ENCODE measurements at regions not wholly inside any gene's neighbourhood (a gene's known extent, or its start where the extent isn't known, plus 50 kb on each side); places are given as distances from the start of the nearest gene placed in this dataset.
A peak's percentile ranks its signal among the peaks of the same experiment; 100 is the strongest.

DNA sequence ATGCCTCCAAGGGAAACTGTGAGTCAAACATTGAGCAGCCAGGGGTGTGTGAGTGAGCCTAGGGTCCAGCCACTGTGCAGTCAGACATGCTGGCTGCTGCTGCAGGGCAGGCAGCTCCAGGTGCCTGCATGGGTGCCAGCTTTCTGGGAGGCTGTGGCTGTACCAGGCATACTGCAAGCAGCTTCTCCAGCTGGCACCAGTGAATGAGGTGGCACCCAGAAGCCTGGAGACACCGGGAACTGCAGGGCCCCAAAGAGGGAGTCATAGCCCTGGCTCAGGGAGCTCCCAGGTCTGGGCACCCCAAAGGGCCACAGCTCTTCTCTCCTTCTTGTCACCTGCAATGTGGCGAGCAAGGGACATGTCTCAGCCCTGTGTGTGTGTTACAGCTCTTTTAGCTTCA, 283.2 kb downstream of the RPRM start:
- DNase-seq: no peak

DNA sequence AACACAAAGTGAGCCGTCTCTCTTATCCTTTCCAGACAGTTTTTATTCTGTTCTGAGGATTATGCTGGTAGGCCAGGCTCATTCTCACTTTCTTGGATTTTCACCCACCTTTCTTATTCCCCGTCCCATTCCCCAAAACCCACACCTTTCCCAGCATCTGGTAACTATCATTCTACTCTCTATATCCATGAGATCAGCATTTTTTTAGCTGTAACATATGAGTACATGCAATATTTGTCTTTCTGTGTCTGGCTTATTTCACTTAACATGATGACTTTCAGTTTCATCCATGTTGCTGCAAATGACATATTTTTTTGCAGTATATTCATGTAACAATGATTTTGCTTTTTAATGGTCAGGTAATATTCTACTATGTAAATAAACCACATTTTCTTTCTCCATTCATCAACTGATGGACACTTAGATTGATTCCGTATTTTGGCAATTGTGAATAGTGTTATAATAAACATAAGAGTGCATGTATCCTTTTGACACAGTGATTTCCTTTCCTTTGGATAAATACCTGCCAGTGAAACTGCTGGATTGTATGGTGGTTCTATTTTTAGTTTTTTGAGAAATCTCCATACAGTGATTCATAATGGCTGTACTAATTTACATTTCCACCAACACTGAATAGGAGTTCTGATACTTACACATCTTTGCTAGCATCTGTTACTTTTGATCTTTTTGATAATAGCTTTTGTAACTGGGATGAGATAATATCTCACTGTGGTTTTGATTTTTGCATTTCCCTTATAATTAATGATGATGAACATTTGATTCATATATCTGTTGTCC, 289.3 kb downstream of the RPRM start:
- no peak for DNase-seq

DNA sequence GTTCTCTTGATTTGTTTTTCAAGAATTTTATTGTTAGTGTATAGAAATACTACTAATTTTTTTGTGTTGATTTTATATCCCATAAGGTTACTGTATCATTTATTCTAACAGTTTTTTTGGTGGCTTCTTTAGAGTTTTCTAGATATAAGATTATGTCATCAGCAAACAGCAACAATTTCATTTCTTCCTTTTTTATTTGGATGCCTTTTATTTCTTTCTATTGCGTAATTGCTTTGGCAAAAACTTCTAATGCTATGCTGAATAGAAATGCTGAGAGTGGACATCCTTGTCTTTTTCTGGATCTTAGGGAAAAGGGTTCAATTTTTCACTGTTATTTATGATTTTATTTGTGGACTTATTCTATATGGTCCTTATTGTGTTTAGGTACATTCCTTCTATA, 298.8 kb downstream of the RPRM start:
- no peak for DNase-seq

DNA sequence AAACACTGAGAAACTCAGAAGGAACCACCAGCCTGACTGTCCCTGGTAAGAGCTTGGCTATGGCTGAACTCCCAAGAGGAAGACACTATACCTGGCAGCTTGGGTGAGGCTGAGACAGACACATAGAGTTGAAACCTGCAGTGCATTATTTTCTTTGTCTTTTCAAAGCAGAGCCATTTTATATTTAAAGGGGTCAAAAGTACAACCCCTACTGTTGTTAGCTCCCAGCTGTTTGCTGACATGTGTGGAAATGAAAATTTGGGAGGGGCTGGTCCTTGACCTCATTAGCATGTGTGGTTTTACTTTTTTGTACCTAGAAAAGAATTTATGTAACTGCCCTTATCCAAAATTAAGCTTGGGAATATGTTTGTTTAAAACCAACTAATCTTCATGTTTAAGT, 309.0 kb downstream of the RPRM start:
- no peak for DNase-seq

DNA sequence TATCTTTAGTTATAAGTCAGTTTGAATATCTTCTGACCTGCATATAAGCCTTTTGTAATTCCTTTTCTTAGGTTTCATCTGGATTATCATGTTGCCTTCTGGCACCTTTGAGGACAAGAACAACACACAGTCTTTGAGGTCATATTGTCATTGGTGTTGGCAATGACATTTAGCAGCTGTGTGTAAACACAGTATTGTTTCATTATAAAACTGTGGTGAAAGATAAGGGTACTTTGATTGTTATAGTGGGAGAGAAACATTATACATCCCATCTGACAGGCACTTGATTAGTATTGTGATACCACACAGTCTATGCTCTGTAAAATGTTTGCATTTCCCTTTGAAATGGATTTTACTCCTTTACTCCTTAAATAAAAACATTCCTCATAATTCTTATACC, 313.5 kb downstream of the RPRM start:
- no peak for DNase-seq

DNA sequence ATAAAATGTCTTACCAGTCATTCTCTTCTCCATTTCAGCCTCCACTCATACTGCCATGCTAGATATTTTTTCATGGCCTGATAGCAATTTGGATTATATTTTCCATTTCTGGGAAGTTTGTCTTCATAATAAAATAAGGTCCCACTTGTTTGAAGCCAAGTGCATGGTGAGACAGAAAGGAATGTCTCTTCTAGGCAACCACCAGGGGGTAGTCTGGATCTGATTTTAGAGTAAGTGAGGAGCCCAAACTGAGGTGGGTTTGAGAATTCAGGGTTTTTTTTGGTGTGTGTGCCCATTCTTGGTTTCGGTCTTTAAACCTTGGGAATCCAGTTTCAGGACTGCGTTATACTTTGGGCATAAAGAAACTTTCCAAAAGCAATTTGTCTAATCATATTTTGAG, 315.5 kb downstream of the RPRM start:
- DNase-seq: peak in 1 of 2 donors; percentile 10

DNA sequence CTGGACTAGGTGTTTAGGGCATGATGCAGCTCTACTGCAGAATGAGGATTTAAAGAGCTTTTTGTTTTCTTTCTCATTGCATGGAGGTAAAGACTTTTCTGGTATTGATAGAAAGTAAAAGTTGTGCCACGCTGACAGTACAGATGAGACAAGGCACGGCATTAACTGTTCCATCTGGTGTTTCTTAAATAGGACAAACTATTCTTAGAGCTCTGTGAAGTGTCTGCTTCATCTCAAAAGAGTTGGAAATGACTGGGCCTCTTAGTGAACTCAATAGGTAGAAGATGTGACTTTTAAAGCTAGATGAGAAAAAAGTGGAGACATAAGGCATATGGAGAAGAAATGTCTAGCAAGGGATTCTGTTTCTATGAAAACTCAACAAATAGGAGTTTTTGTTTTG, 321.8 kb downstream of the RPRM start:
- no peak for DNase-seq

DNA sequence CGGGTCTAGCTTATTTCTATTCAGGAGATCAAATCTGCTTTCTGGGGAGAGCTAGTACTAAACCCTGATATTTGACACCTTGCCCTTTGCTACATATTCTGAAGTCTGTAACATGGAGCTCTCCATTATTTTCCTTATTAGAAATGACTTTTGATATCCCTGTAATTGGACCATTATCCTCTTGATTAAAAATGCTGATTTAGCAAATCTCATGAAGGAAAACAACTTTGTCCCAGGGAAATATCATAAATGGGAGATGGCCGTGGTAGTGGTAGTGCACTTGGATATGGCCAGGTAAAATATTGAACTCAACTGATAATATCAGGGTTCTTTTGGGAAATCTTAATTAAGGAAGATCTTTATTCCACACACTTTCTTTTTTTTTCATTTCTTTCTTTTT, 326.5 kb downstream of the RPRM start:
- DNase-seq: no peak

DNA sequence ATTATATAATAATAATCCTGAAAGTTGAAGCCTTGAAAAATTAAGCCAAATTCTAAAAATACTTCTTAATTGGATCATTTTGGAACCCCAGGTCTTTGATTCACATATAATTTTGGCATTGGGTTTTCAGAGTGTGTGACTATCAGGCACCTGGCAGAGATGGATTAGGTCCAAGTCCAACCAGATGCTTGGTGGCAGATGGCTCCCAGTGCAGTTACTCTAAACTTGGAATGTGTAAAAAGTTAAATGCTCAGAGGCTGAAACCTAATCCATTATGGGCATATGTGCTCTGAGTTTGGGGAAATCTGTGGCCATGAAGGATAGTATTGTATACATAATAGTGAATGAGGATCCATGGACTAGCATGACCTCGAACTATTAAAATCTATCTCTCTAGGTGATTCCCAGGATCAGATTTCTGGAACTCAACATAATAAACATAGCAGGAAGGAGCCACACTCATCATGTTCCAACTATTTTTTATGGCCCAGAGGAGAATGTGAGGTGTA, 333.0 kb downstream of the RPRM start:
- no peak for DNase-seq

DNA sequence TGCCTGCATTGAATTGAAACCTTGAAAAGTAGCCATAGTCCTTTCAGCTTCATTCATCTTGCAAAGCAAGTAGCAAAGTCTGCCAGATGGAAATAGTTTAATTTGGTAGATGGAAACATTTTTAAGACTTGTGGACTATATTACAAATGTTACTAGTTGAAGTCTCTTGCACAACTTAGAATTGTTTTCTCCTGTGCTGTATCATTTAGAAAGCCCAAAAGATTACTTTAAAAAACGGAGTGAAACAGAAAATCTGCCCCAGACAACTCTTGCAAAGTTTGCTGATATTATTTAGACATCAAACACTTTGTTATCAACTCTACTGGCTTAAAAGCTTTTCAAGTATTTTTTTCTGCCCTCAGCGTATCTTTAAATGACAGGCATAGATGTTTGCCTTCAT, 335.0 kb downstream of the RPRM start:
- no peak for DNase-seq

DNA sequence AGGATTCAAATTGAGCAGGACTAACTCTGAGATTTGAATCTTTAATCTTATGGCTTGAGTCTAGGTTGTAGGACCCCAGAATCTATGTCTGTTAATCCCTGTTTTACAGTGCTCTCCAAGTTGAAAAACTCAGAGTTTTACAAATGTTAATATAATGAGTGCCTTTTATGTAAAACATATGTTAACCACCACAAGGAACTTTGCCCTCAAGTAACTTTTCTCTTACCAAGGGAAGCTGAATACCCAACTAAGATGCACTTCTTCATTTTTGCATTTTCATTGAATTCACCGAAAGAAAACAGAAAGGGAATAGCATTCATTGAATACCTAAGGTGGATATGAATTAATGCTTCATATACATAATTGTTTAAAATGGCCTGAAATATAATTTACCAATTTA, 338.1 kb downstream of the RPRM start:
- no peak for DNase-seq

DNA sequence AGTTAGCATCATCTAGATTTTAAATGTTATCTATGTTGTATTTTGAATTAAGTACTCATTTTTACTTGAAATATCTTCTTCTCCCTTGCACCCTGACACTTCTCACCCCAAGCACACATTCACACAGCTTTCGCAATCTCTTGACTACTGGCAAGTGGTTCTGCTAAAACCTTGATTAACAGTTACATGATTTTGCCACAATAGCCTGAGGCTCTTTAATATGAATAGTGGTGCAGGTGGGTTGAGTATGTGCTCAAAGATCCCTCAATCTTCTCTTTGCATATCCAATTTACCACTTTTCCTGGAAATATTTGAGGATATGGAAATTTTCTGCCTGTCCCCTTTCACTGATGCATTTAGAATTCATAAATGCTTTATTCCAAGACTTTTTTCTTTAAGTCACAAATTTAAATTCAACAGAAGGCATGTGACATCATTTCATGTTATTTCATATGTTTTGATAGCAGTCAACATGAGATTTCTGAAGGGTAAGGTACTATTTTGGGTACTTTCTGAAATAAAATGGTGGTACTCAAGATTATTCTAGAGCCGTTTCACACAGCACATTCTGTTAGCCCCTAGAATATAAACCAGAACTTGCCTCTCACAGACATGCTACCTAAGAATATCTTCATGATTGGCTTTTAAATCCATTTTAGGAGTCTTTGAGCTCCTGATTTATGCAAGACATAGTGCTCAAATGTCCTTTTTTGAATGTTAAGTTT, 339.7 kb downstream of the RPRM start:
- DNase-seq: no peak

DNA sequence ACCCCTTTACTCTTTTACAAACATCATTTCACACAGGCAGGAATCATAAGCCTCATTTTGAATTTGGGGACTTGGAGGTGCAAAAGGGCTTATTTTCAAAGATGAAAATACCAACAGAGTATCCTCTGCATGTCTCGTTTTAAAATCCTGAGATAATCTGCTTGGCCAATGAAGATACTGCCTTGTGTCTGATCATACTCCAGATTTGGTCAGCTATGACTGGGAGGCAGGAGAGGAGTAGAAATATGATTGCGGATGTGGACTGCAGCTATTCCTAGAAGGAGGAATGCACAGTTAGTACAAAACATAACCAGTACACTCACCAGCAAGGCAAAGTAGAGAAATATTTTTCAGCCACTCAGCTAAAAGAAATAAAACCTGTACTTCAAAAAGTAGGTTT, 342.3 kb downstream of the RPRM start:
- DNase-seq: no peak

DNA sequence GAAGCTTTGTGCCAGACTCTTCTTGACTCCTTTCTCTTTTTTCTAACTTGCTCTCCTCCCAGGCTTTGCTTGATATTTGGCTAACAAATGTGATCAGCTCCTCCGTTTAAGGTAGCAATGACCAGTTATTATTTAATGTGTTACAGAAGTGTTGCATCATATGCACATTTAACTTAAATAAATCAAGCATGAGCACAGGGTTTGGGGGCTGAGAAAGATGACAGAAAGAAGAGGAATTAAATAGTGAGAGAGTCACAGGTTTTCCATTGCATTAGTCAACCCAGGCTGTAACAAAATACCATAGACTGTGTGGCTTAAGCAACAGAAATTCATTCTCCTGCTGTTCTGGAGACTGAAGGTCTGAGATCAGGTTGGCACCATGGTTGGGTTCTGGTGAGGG, 343.8 kb downstream of the RPRM start:
- no peak for DNase-seq

DNA sequence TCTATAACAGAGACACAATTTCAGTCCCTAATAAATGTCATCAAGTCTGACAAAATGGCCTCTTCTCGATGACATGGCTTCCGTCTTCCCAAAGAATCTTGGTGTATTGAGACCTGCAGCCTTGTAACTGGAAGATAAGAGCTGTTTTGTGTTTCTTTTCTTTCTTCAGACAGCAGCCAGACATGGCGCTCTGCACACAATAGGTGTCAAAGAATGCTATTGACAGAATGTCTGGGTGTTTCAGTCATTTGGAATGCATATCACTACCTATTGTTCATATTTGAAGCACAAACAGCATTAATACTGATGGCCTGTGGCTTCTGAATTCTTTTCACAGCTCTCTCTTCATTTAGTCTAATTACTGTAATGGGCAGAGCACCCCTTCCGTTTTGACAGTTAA, 344.8 kb downstream of the RPRM start:
- DNase-seq: no peak

DNA sequence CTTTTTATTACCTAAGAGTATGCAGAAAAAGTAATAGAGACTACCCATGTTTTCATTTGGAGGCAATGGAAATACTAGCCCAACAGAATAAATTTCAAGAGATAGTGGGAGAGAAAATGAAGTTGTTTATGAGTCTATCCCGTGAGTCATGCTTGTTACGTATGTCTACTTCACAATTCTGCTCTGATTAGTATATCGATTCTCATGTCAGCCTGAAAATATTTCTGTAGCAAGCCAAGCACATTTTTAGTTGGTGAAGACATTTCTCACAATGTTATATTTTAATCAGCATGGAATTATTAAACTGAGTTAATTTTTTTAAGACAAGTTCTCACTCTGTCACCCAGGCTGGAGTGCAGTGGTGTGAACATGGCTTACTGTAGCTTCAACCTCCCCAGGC, 346.1 kb downstream of the RPRM start:
- no peak for DNase-seq

DNA sequence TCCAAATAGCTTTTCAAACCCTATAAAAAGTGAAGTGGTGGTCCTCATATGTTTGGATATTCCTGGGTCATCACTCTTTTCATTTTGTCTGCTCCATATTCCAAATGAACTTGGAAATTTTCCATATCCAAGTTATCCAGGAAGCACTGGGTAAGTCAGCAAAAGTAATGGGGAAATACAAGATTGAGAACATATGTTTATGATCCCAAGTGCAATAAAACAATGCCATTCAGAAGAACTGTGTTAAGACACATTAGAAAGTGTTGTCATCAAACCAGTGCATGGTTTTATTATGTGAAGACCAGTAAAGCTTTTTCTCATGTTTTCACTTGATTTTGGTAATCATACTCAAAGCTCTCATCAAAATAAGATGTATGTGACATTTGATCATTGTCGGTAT, 363.4 kb downstream of the RPRM start:
- no peak for DNase-seq

DNA sequence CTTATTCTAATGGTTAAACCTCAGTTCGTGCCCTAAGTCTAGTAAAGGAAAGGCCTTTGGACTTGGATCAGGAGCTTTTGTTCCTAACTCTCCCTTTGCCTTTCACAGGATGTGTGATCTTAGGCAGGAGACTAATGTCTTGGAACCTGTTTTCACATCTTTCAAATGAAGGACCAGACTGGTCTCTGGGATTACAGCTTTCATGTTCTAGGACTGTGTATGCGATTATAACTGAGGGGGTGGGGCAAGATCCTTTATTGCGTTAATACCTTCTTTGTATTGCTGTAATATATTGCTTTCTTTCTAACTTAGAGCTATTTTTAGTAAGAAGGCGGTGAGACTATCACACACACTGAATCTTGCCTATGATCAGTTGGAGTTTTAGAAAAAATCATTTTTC, 368.1 kb downstream of the RPRM start:
- no peak for DNase-seq

DNA sequence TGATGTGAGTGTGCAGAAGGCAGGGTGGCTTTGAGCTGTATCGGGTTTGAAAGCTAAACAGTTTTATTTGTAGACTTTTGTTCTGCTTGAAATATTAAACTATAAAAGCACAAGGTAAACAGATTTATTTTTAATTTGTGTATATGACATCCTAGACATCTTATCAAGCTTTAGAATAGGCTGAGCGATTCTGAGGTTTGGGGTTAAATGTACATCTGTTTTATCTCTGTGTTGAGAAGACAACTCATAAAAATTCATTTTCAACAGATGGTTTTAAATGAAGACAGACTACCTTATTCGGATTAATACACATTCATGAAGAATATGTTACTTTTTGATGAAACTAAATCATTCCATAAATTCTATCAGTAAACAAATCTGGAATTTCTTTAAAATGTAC, 368.8 kb downstream of the RPRM start:
- no peak for DNase-seq

DNA sequence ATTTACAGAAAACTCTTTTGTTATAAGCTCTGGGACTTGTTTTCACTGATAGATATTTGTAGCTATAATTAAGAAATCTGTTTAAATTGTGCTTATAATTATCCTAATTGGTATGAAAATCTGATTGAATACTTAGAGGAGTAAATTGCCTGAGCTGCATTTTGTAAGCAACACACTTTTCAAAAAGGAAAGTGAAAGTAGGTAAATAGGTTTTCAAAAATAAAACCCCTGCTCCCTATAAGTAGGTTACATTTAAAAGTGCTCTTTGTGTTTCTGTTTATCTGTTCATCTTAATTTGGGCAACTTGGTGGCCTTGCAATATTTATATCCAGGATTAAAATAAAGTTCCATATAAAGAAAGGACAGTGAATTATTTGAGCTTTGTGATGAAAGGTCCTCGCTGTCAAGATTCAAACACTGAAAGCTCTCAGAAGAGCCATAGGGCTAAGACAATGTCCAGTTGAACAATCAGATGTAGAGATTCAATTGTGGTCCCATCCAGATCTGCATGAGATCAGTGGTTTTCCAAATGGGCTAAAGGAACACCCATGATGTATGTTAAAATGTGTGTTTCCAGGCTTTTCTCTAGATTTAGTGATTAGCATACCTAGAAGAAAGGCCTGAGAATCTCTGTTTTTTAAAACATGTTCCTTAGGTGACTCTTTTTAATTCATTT, 371.6 kb downstream of the RPRM start:
- DNase-seq: no peak

DNA sequence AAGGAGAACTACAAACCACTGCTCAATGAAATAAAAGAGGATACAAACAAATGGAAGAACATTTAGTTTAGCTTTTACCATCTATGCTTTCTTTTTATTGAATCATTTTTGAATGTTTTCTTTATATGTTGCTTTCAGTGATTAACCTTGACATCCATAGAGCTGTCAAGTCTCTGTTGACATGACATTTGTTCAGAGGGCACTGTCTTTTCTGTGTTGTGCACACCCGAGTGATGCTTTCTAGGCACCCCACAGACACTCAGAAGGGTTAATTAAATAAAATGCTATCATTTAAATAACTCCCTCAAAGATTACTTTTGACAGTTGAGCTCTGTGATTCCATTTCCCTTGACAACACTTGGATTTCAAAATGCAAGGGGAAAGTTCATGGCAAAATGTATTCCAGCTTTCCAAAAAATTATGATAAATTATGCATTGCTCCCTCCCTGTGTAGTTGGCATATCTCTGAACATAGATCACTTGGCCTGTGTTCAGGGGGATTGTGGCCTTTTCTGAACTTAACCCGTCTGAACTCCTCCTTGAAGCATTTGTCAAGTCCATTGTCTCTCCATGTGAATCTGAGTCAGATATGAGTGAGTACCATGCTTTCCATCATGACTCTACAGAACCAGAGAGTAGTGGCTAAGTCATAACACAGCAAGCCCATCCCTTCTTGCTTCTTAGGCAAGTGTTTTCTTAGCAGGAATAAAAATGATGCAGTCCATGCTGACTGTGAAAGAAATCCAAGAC, 372.6 kb downstream of the RPRM start:
- no peak for DNase-seq

DNA sequence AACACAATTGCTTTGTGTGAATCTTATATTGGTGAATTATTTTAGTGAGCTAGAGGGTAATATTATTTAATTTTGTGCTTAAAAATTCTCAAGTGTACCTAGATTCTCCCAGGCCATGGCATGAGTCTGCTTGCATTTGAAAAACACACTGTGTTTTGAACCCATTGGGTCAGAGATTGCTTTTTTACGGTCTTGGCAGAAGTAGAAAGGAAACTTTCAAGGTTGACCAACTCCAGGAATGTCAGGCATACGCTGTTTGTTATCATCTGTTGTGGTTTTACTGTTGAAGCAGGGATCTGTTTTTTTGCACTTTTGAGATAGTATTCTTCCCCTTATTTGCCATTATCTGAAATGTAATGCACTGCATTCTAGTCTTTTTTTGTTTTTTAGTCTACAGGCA, 377.4 kb downstream of the RPRM start:
- DNase-seq: no peak

DNA sequence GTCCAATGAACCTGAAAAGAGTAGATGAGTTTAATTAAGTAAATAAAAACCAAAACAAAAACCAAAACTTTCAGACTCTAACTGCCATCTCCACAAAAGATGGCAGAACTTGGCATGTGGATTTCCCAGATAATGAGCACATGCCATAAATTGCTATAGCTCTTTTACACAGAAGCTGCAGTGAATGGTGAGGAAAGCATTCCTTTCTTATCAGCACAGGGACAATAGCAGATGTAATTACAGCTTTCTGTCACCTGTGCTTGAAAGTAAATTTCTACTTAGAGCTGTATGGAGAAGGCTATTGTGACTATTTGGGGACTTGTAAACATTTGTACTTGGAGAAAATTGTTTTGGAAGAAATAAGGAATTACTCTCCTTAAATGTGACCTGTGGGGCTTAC, 378.4 kb downstream of the RPRM start:
- DNase-seq: no peak
